COLO668 (cell line): ENCODE measurements at regions not wholly inside any gene's neighbourhood (a gene's known extent, or its start where the extent isn't known, plus 50 kb on each side); places are given as distances from the start of the nearest gene placed in this dataset.
"Not testable (repeated sequence)": the region's sequence is repeated elsewhere in the genome, so short reads cannot be mapped to it uniquely, and the experiment has no call there.

Experiments
- DNase-seq: peaks from one replicate; lab custom pipeline; 2025; ENCODE audit not compliant: unreplicated experiment; lab: John Stamatoyannopoulos, UW

- DNase-seq: no peak
Measured at GRCh38 chr3:106116733-106117489, 248.1 kb upstream of the CBLB start.

- no peak for DNase-seq
Measured at GRCh38 chr3:106117490-106117858, 248.7 kb upstream of the CBLB start.

- DNase-seq: no peak
Measured at GRCh38 chr3:106119614-106120082, 250.8 kb upstream of the CBLB start.

- no peak for DNase-seq
Measured at GRCh38 chr3:106120356-106120755, 251.5 kb upstream of the CBLB start.

- DNase-seq: no peak
Measured at GRCh38 chr3:106121491-106122289, 252.9 kb upstream of the CBLB start.

GRCh38 chr3:106124818-106125217 lies 256.0 kb upstream of the CBLB start:
- no peak for DNase-seq

- DNase-seq: no peak
Measured at GRCh38 chr3:106125321-106125720, 256.5 kb upstream of the CBLB start.

GRCh38 chr3:106126067-106126845 lies 257.4 kb upstream of the CBLB start:
- DNase-seq: no peak

- DNase-seq: no peak
Measured at GRCh38 chr3:106126846-106127235, 258.0 kb upstream of the CBLB start.

GRCh38 chr3:106129939-106130338 lies 261.1 kb upstream of the CBLB start:
- no peak for DNase-seq

- DNase-seq: no peak
Measured at GRCh38 chr3:106130384-106131198, 261.8 kb upstream of the CBLB start.

GRCh38 chr3:106135451-106136160 lies 266.8 kb upstream of the CBLB start:
- no peak for DNase-seq

GRCh38 chr3:106139826-106140225 lies 271.0 kb upstream of the CBLB start:
- DNase-seq: no peak

GRCh38 chr3:106140431-106140830 lies 271.6 kb upstream of the CBLB start:
- DNase-seq: no peak

- no peak for DNase-seq
Measured at GRCh38 chr3:106144030-106144429, 275.2 kb upstream of the CBLB start.

GRCh38 chr3:106148440-106149082 lies 279.7 kb upstream of the CBLB start:
- DNase-seq: not testable (repeated sequence)

- no peak for DNase-seq
Measured at GRCh38 chr3:106157411-106157810, 288.6 kb upstream of the CBLB start.

- no peak for DNase-seq
Measured at GRCh38 chr3:106160396-106160795, 291.6 kb upstream of the CBLB start.

- no peak for DNase-seq
Measured at GRCh38 chr3:106161246-106161645, 292.4 kb upstream of the CBLB start.

GRCh38 chr3:106167728-106168127 lies 298.9 kb upstream of the CBLB start:
- no peak for DNase-seq
